ENCODE measurements at regions not wholly inside any gene's neighbourhood (a gene's known extent, or its start where the extent isn't known, plus 50 kb on each side); places are given as distances from the start of the nearest gene placed in this dataset.

GRCh38 chr2:239466755-239467271 lies 66.0 kb upstream of the HDAC4 start:
- H3K4me3 ChIP-seq (ENCODE audit: control insufficient read depth in 1 of 7, extremely low read depth in 1 of 7, insufficient read depth in 4 of 7, low read depth in 2 of 7, low read length in 6 of 7): no peak overlapping the region
- H3K27ac ChIP-seq (ENCODE audit: insufficient read depth in 1 of 2, low read depth in 1 of 2, low read length in 2 of 2, poor library complexity in 1 of 2, severe bottlenecking in 2 of 2): no peak overlapping the region
- H3K27me3 ChIP-seq (replicated peaks in 2 of 5; ENCODE audit: control insufficient read depth in 4 of 5, insufficient read depth in 5 of 5, low read length in 4 of 5): no peaks in the 10 kb centered on the region
- no peaks in the 10 kb centered on the region for H3K4me1 ChIP-seq (ENCODE audit: control extremely low read depth in 1 of 4, control insufficient read depth in 4 of 4, insufficient read depth in 4 of 4, low read length in 3 of 4)
- CTCF ChIA-PET: no interaction called here
- H3K36me3 ChIP-seq (ENCODE audit: control insufficient read depth in 4 of 4, insufficient read depth in 4 of 4, low read length in 3 of 4): no peaks in the 10 kb centered on the region
- POLR2A ChIA-PET: no interaction called here
- peaks cover 0 to 5% (median 0%) of the 10 kb centered on the region in 5 experiments for H3K9me3 ChIP-seq (ENCODE audit: control extremely low read depth in 1 of 5, control insufficient read depth in 4 of 5, insufficient read depth in 2 of 5, low read depth in 1 of 5, low read length in 4 of 5)
- no peak for DNase-seq
- WGBS (ENCODE audit: insufficient coverage): 94% methylated on average over 14 of the region's 14 CpGs

- no peak for DNase-seq
- no peak overlapping the region for H3K27ac ChIP-seq (ENCODE audit: insufficient read depth in 1 of 2, low read depth in 1 of 2, low read length in 2 of 2, poor library complexity in 1 of 2, severe bottlenecking in 2 of 2)
- ChIA-PET POLR2A (no interaction called here), CTCF (no interaction called here)
- H3K9me3 ChIP-seq (ENCODE audit: control extremely low read depth in 1 of 5, control insufficient read depth in 4 of 5, insufficient read depth in 2 of 5, low read depth in 1 of 5, low read length in 4 of 5): peaks cover 0 to 5% (median 0%) of the 10 kb centered on the region in 5 experiments
- no peak overlapping the region for H3K4me3 ChIP-seq (ENCODE audit: control insufficient read depth in 1 of 7, extremely low read depth in 1 of 7, insufficient read depth in 4 of 7, low read depth in 2 of 7, low read length in 6 of 7)
- no peaks in the 10 kb centered on the region for H3K36me3 ChIP-seq (ENCODE audit: control insufficient read depth in 4 of 4, insufficient read depth in 4 of 4, low read length in 3 of 4)
- 97% methylated on average over 10 of the region's 10 CpGs for WGBS (ENCODE audit: insufficient coverage)
- H3K27me3 ChIP-seq (replicated peaks in 2 of 5; ENCODE audit: control insufficient read depth in 4 of 5, insufficient read depth in 5 of 5, low read length in 4 of 5): no peaks in the 10 kb centered on the region
- H3K4me1 ChIP-seq (ENCODE audit: control extremely low read depth in 1 of 4, control insufficient read depth in 4 of 4, insufficient read depth in 4 of 4, low read length in 3 of 4): no peaks in the 10 kb centered on the region
Observed at GRCh38 chr2:239466061-239466754, 65.4 kb upstream of the HDAC4 start.

DNA sequence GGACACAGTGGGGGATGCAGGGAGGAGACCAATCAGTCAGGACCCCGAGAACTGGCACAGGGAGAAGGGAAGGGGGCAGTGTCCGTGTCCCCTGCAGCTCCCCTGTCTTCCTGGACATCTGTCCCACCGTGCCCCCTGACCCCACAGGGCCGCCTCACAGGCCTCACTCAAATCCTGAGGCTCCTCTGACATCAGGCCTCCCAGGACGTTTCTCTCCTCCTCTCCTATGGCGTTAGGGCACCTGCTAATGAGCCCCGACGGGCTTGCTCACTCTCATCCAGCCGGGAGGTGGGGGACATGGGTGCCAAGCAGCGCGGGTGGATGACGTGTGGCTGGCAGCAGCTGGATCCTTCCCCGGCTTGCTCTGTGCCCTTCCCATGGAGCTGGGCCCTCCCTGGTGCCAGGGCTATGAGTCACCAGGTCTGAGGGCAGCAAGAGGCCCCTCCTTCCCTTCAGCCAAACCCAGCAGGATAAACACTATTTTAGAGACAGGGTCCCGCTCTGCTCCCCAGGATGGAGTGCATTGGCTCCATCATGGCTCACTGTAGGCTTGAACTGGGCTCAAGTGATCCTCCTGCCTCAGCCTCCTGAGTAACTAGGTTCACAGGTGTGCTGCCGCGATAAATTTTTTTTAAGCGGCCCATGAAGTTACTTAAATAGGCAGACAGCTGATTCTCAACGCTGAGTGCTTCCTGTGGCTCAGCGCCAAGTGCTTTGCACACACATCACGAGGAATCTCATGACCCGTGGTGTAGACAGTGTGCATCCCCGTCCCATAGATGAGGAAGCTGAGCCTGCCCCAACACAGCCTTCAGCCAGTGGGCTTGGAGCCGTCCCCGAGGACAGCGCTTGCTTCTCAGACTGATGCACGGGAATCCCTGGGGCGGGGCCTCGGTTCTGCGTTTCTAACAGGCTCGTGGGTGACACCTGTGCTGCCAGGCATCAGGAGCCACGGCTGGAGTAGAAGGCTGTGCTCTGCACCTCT lies 64.5 kb upstream of the HDAC4 start:
- POLR2A ChIA-PET: no interaction called here
- Histone ChIP-seq H3K36me3 (ENCODE audit: control insufficient read depth in 4 of 4, insufficient read depth in 4 of 4, low read length in 3 of 4) (no peaks in the 10 kb centered on the region), H3K27me3 (replicated peaks in 2 of 5; ENCODE audit: control insufficient read depth in 4 of 5, insufficient read depth in 5 of 5, low read length in 4 of 5) (no peaks in the 10 kb centered on the region), H3K4me1 (ENCODE audit: control extremely low read depth in 1 of 4, control insufficient read depth in 4 of 4, insufficient read depth in 4 of 4, low read length in 3 of 4) (no peaks in the 10 kb centered on the region), H3K4me3 (ENCODE audit: control insufficient read depth in 1 of 7, extremely low read depth in 1 of 7, insufficient read depth in 4 of 7, low read depth in 2 of 7, low read length in 6 of 7) (no peak overlapping the region), H3K9me3 (ENCODE audit: control extremely low read depth in 1 of 5, control insufficient read depth in 4 of 5, insufficient read depth in 2 of 5, low read depth in 1 of 5, low read length in 4 of 5) (peaks cover 0 to 5% (median 0%) of the 10 kb centered on the region in 5 experiments), H3K27ac (ENCODE audit: insufficient read depth in 1 of 2, low read depth in 1 of 2, low read length in 2 of 2, poor library complexity in 1 of 2, severe bottlenecking in 2 of 2) (no peak overlapping the region)
- 80% methylated on average over 29 of the region's 31 CpGs for WGBS (ENCODE audit: insufficient coverage)
- peak in 2 of 3 donors; percentile 37 to 40 for DNase-seq
- CTCF ChIA-PET: no interaction called here

DNA sequence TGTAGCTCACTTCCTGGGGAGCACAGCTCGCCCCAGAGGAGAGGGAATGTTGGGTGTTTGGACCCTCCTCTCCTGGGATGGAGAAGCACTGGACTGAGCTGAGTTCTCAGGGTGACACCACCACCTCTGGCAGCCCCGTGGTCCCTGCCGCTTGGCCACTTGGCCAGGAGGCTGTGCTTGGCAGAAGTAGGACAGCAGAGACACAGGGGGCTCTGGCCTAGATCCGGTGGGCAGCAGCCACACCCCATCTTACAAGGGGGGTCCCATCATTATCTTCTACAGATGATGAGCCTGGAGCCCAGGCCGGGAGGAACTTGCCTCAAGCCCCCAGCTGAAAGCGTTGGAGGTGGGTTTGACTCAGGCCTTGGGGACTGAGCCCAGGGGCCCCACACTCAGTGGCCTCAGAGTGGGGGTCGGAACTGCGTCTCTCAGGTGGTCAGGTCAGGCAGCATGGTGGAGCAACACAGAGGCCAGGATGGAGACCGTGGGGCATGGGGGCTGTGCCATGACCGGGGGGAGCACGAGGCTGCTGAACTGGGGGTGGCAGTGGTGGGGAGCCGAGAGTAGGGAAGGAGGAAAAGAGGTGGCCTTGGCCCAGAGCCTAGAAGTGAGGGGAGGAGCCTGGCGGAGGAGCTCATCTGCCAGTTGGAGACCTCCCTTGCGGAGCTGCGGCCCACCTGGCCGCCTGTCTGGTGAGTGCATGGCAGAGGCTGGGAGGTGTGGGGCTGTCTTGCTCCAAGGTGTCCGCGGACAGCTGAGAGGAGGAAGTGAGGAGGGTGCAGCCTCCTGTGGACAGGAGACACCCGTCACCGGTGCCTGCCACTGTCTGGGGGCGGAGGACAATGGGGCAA lies 63.6 kb upstream of the HDAC4 start:
- no peak for DNase-seq
- CTCF ChIA-PET: no interaction called here
- POLR2A ChIA-PET: no interaction called here
- 96% methylated on average over 16 of the region's 21 CpGs for WGBS (ENCODE audit: insufficient coverage)
- Histone ChIP-seq H3K4me3 (ENCODE audit: control insufficient read depth in 1 of 7, extremely low read depth in 1 of 7, insufficient read depth in 4 of 7, low read depth in 2 of 7, low read length in 6 of 7) (no peak overlapping the region), H3K36me3 (ENCODE audit: control insufficient read depth in 4 of 4, insufficient read depth in 4 of 4, low read length in 3 of 4) (no peaks in the 10 kb centered on the region), H3K4me1 (ENCODE audit: control extremely low read depth in 1 of 4, control insufficient read depth in 4 of 4, insufficient read depth in 4 of 4, low read length in 3 of 4) (no peaks in the 10 kb centered on the region), H3K27me3 (replicated peaks in 2 of 5; ENCODE audit: control insufficient read depth in 4 of 5, insufficient read depth in 5 of 5, low read length in 4 of 5) (no peaks in the 10 kb centered on the region), H3K27ac (ENCODE audit: insufficient read depth in 1 of 2, low read depth in 1 of 2, low read length in 2 of 2, poor library complexity in 1 of 2, severe bottlenecking in 2 of 2) (no peak overlapping the region), H3K9me3 (ENCODE audit: control extremely low read depth in 1 of 5, control insufficient read depth in 4 of 5, insufficient read depth in 2 of 5, low read depth in 1 of 5, low read length in 4 of 5) (peaks cover 0 to 2% (median 0%) of the 10 kb centered on the region in 5 experiments)

DNA sequence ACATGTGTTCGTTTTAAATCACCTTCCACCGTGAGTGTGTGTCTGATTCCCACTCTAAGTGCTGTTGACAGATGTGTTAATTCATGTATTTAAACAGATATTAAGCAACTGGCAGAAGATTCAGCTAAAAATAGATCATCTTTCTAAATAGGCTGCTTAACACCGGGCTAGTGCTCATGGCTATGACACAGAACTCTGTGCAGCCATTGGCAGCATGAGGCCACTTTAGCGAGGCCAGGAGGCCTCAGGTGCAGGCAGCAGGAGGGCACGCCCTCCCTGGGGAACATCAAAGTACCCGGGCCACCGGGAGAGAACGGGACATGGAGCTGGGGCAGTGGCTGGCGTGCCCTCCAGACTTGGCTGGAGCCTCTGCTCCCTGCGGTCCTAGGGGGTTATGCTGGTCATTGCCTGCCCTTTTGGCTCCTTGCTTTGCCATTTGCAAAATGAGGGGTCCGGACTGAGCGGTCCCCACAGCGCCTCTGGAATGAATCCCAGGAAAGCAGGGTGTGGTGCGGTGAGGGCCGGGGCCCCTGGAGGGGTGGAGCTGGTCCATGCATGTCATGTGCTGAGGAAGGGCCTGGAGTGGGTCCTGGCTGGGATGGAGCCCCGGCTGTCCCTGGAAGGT lies 62.8 kb upstream of the HDAC4 start:
- no peaks in the 10 kb centered on the region for H3K27me3 ChIP-seq (replicated peaks in 2 of 5; ENCODE audit: control insufficient read depth in 4 of 5, insufficient read depth in 5 of 5, low read length in 4 of 5)
- ChIA-PET CTCF (no interaction called here), POLR2A (interaction anchor here (0.6 kb wide), 1 partner anchor 20 kb away, joined by 3 read pairs; no protein-coding TSS in a partner anchor)
- H3K4me3 ChIP-seq (ENCODE audit: control insufficient read depth in 1 of 7, extremely low read depth in 1 of 7, insufficient read depth in 4 of 7, low read depth in 2 of 7, low read length in 6 of 7): no peak overlapping the region
- WGBS (ENCODE audit: insufficient coverage): 96% methylated on average over 14 of the region's 16 CpGs
- H3K9me3 ChIP-seq (ENCODE audit: control extremely low read depth in 1 of 5, control insufficient read depth in 4 of 5, insufficient read depth in 2 of 5, low read depth in 1 of 5, low read length in 4 of 5): no peaks in the 10 kb centered on the region
- H3K36me3 ChIP-seq (ENCODE audit: control insufficient read depth in 4 of 4, insufficient read depth in 4 of 4, low read length in 3 of 4): no peaks in the 10 kb centered on the region
- H3K4me1 ChIP-seq (ENCODE audit: control extremely low read depth in 1 of 4, control insufficient read depth in 4 of 4, insufficient read depth in 4 of 4, low read length in 3 of 4): no peaks in the 10 kb centered on the region
- H3K27ac ChIP-seq (ENCODE audit: insufficient read depth in 1 of 2, low read depth in 1 of 2, low read length in 2 of 2, poor library complexity in 1 of 2, severe bottlenecking in 2 of 2): no peak overlapping the region
- DNase-seq: no peak

DNA sequence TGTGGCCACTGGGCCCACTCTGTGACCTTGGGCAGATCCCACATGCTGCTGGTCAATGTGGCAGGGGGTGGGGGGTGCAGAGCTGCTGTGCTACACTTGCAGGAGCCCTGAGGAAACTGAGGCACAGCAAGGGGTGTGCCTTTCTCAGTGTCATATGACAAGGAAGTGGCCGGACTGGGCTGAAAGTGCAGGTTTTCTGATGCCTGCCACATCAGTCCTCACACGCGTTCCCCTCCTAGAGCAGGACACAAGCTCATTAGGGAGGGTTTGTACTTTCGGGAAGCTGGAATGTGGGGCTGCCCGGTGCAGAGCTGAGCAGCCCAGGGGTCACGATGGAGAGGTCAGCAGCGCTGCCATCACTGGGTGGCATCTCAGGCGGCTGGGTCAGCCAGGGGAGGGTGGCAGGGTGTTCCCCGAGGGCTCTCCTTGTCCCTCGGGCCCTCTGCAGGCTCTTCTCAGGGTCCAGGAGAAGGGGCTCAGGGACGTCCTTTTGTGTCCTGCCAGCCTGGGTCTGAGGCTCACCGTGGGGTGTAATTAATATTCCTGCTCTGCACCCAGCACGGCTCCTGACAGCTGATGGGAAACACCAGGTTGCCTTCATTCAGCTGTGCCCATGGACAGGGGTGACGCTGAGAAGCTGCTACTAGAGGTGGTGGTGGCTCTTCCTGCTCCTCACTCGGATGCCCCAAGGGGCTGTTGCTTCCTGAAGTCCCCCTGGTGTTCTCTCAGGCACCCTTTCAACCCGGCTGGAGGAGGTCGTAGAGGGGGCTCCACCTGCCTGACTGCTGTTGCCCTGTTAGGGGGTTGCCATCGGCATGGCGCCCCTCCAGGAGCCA lies 62.1 kb upstream of the HDAC4 start:
- ChIA-PET CTCF (no interaction called here), POLR2A (interaction anchor here (0.6 kb wide), 1 partner anchor 19 kb away, joined by 3 read pairs; no protein-coding TSS in a partner anchor)
- Histone ChIP-seq H3K9me3 (ENCODE audit: control extremely low read depth in 1 of 5, control insufficient read depth in 4 of 5, insufficient read depth in 2 of 5, low read depth in 1 of 5, low read length in 4 of 5) (no peaks in the 10 kb centered on the region), H3K27ac (ENCODE audit: insufficient read depth in 1 of 2, low read depth in 1 of 2, low read length in 2 of 2, poor library complexity in 1 of 2, severe bottlenecking in 2 of 2) (no peak overlapping the region), H3K4me3 (ENCODE audit: control insufficient read depth in 1 of 7, extremely low read depth in 1 of 7, insufficient read depth in 4 of 7, low read depth in 2 of 7, low read length in 6 of 7) (no peak overlapping the region), H3K36me3 (ENCODE audit: control insufficient read depth in 4 of 4, insufficient read depth in 4 of 4, low read length in 3 of 4) (no peaks in the 10 kb centered on the region), H3K4me1 (ENCODE audit: control extremely low read depth in 1 of 4, control insufficient read depth in 4 of 4, insufficient read depth in 4 of 4, low read length in 3 of 4) (no peaks in the 10 kb centered on the region), H3K27me3 (replicated peaks in 2 of 5; ENCODE audit: control insufficient read depth in 4 of 5, insufficient read depth in 5 of 5, low read length in 4 of 5) (no peaks in the 10 kb centered on the region)
- no peak for DNase-seq
- 90% methylated on average over 13 of the region's 19 CpGs for WGBS (ENCODE audit: insufficient coverage)
